Neural progenitor cell (in vitro differentiated cells): ENCODE measurements at regions not wholly inside any gene's neighbourhood (a gene's known extent, or its start where the extent isn't known, plus 50 kb on each side); places are given as distances from the start of the nearest gene placed in this dataset.

Source experiments
- DNase-seq: peaks from one replicate; pipeline ENCODE4 v3.0.0-alpha.2; 2016; ENCODE audit warnings: low spot score
- H2AFZ ChIP-seq: fragments of 200-600 bp; sonication (generic); replicated peaks from 2 replicates; pipeline ENCODE4 v1.6.1; 2016; ENCODE audit warnings: antibody characterized with exemption
- H3F3A ChIP-seq: fragments of 200-600 bp; sonication (generic); 2 replicates; pipeline ENCODE4 v1.6.1; 2016; ENCODE audit warnings: antibody characterized with exemption, low read depth
- H3K27ac ChIP-seq: fragments of 200-600 bp; sonication (generic); 2 replicates; pipeline ENCODE4 v1.5.1; 2016; ENCODE audit warnings: mild to moderate bottlenecking
- H3K27me3 ChIP-seq: fragments of 200-600 bp; sonication (generic); 2 replicates; pipeline ENCODE4 v1.6.1; 2016; ENCODE audit warnings: mild to moderate bottlenecking, moderate library complexity
- H3K36me3 ChIP-seq: fragments of 200-600 bp; sonication (generic); 2 replicates; pipeline ENCODE4 v1.5.1; 2016
- H3K4me1 ChIP-seq: fragments of 200-600 bp; sonication (generic); 2 replicates; pipeline ENCODE4 v1.6.1; 2016; ENCODE audit warnings: mixed run types
- H3K4me2 ChIP-seq: fragments of 200-600 bp; sonication (generic); 2 replicates; pipeline ENCODE4 v1.6.1; 2016
- H3K4me3 ChIP-seq: fragments of 200-600 bp; sonication (generic); 2 replicates; pipeline ENCODE4 v1.5.1; 2016
- H3K79me2 ChIP-seq: fragments of 200-600 bp; sonication (generic); 2 replicates; pipeline ENCODE4 v1.6.1; 2016; ENCODE audit warnings: low read depth
- H3K9ac ChIP-seq: fragments of 200-600 bp; sonication (generic); 2 replicates; pipeline ENCODE4 v1.6.1; 2016
- H3K9me3 ChIP-seq: fragments of 200-600 bp; sonication (generic); 2 replicates; pipeline ENCODE4 v1.5.1; 2016; ENCODE audit warnings: low read depth
- H4K20me1 ChIP-seq: fragments of 200-600 bp; sonication (generic); 2 replicates; pipeline ENCODE4 v1.6.1; 2016; ENCODE audit warnings: low read depth
- H3K27ac Mint-ChIP-seq: 3 replicates; pipeline ENCODE4 v1.8.0; 2021; ENCODE audit warnings: mixed read lengths
- H3K27me3 Mint-ChIP-seq: 2 replicates; pipeline ENCODE4 v1.8.0; 2022; ENCODE audit warnings: low read depth, mild to moderate bottlenecking, inconsistent platforms, moderate library complexity, mixed read lengths; ENCODE audit not compliant: insufficient read depth
- H3K36me3 Mint-ChIP-seq: 3 replicates; pipeline ENCODE4 v1.8.0; 2021; ENCODE audit warnings: mixed read lengths
- H3K4me1 Mint-ChIP-seq: 3 replicates; pipeline ENCODE4 v1.8.0; 2021; ENCODE audit warnings: mixed read lengths
- H3K4me3 Mint-ChIP-seq: 3 replicates; pipeline ENCODE4 v1.8.0; 2021; ENCODE audit warnings: mild to moderate bottlenecking, moderate library complexity, mixed read lengths
- H3K9me3 Mint-ChIP-seq: 3 replicates; pipeline ENCODE4 v1.8.0; 2020; ENCODE audit warnings: mixed read lengths
- CTCF ChIP-seq: fragments of 200-600 bp; sonication (generic); IDR thresholded peaks from 2 replicates; pipeline ENCODE4 v1.5.1; 2017; ENCODE audit warnings: antibody characterized with exemption, mild to moderate bottlenecking
- EZH2 ChIP-seq: fragments of 200-600 bp; sonication (generic); IDR thresholded peaks from 2 replicates; pipeline ENCODE4 v1.6.1; 2017; ENCODE audit warnings: antibody characterized with exemption, mild to moderate bottlenecking, moderate library complexity
- EZH2phosphoT487 ChIP-seq: fragments of 200-600 bp; sonication (generic); IDR thresholded peaks from 2 replicates; pipeline ENCODE4 v1.6.1; 2017; ENCODE audit warnings: antibody characterized with exemption

GRCh38 chr5:89267788-89268187 is 384.8 kb upstream of the MEF2C start:
- Mint-ChIP-seq H3K4me1 (no peaks in the 10 kb centered on the region), H3K27ac (no peak overlapping the region), H3K4me3 (no peak overlapping the region), H3K27me3 (peaks cover 4% of the 10 kb centered on the region), H3K9me3 (no peaks in the 10 kb centered on the region), H3K36me3 (no peaks in the 10 kb centered on the region)
- H2AFZ ChIP-seq: no peak overlapping the region
- H3F3A ChIP-seq: no peaks in the 10 kb centered on the region
- H4K20me1 ChIP-seq: no peaks in the 10 kb centered on the region
- H3K9ac ChIP-seq: no peak overlapping the region
- no peaks in the 10 kb centered on the region for H3K36me3 ChIP-seq
- H3K4me1 ChIP-seq: no peaks in the 10 kb centered on the region
- H3K27me3 ChIP-seq: no peaks in the 10 kb centered on the region
- no peak overlapping the region for H3K4me2 ChIP-seq
- TF ChIP-seq CTCF (no peak), EZH2 (no peak), EZH2phosphoT487 (no peak)
- no peak for DNase-seq
- H3K4me3 ChIP-seq: no peak overlapping the region
- H3K27ac ChIP-seq: no peak overlapping the region
- no peaks in the 10 kb centered on the region for H3K9me3 ChIP-seq
- no peaks in the 10 kb centered on the region for H3K79me2 ChIP-seq

- Mint-ChIP-seq H3K4me1 (no peaks in the 10 kb centered on the region), H3K4me3 (no peak overlapping the region), H3K27ac (no peak overlapping the region), H3K36me3 (no peaks in the 10 kb centered on the region), H3K9me3 (no peaks in the 10 kb centered on the region), H3K27me3 (peaks cover 2% of the 10 kb centered on the region)
- no peak overlapping the region for H3K27ac ChIP-seq
- H3K4me3 ChIP-seq: no peak overlapping the region
- no peak for TF ChIP-seq EZH2phosphoT487
- no peak for TF ChIP-seq CTCF
- no peak for TF ChIP-seq EZH2
- DNase-seq: no peak
- no peaks in the 10 kb centered on the region for H3F3A ChIP-seq
- H3K4me1 ChIP-seq: no peaks in the 10 kb centered on the region
- no peaks in the 10 kb centered on the region for H3K79me2 ChIP-seq
- no peak overlapping the region for H3K9ac ChIP-seq
- no peaks in the 10 kb centered on the region for H4K20me1 ChIP-seq
- H3K9me3 ChIP-seq: no peaks in the 10 kb centered on the region
- H3K27me3 ChIP-seq: no peaks in the 10 kb centered on the region
- no peak overlapping the region for H2AFZ ChIP-seq
- no peak overlapping the region for H3K4me2 ChIP-seq
- H3K36me3 ChIP-seq: no peaks in the 10 kb centered on the region
These were observed 382.7 kb upstream of the MEF2C start for GRCh38 chr5:89265511-89266179.

GRCh38 chr5:89263846-89264245 is 380.9 kb upstream of the MEF2C start:
- H3K36me3 Mint-ChIP-seq: no peaks in the 10 kb centered on the region
- Histone ChIP-seq H3K27ac (no peak overlapping the region), H2AFZ (no peak overlapping the region), H3F3A (no peaks in the 10 kb centered on the region), H3K9ac (no peak overlapping the region), H3K4me2 (no peak overlapping the region), H3K4me1 (no peaks in the 10 kb centered on the region), H3K9me3 (no peaks in the 10 kb centered on the region), H3K36me3 (no peaks in the 10 kb centered on the region), H3K27me3 (no peaks in the 10 kb centered on the region), H4K20me1 (no peaks in the 10 kb centered on the region), H3K4me3 (no peak overlapping the region), H3K79me2 (no peaks in the 10 kb centered on the region)
- no peak overlapping the region for H3K27ac Mint-ChIP-seq
- TF ChIP-seq EZH2: no peak
- TF ChIP-seq CTCF: peak; percentile 14
- no peaks in the 10 kb centered on the region for H3K9me3 Mint-ChIP-seq
- peaks cover 2% of the 10 kb centered on the region for H3K27me3 Mint-ChIP-seq
- no peak overlapping the region for H3K4me3 Mint-ChIP-seq
- no peak for DNase-seq
- no peaks in the 10 kb centered on the region for H3K4me1 Mint-ChIP-seq
